Colonic mucosa (tissue), 4 donors: ENCODE measurements at regions not wholly inside any gene's neighbourhood (a gene's known extent, or its start where the extent isn't known, plus 50 kb on each side); places are given as distances from the start of the nearest gene placed in this dataset.

Experiments
- DNase-seq: peaks from one replicate; pipeline ENCODE4 v3.0.0-alpha.2; 2020
- H3K27ac ChIP-seq: fragments of 200-600 bp; one replicate; pipeline ENCODE4 v1.8.0; 2021
- H3K27me3 ChIP-seq: fragments of 200-600 bp; one replicate; pipeline ENCODE4 v1.8.0; 2021
- H3K36me3 ChIP-seq: fragments of 200-600 bp; one replicate; pipeline ENCODE4 v1.8.0; 2021
- H3K4me1 ChIP-seq: fragments of 200-600 bp; one replicate; pipeline ENCODE4 v1.8.0; 2021; ENCODE audit warnings: mild to moderate bottlenecking
- H3K4me3 ChIP-seq: fragments of 200-600 bp; one replicate; pipeline ENCODE4 v1.8.0; 2021
- H3K9ac ChIP-seq, 2 donors: one replicate each; pipeline ENCODE4 v1.7.0; 2013; ENCODE audit warnings: control low read depth in 2 of 2, low read depth in 2 of 2, low read length in 2 of 2
- H3K9me3 ChIP-seq: fragments of 200-600 bp; one replicate; pipeline ENCODE4 v1.8.0; 2021
- intact Hi-C: fragments of 100-400 bp; cut with DNase I; formaldehyde crosslinking; loops from one replicate; pipeline ENCODE4 v1.14.1; 2022
- TF ChIP-seq, protein P1 (sequence below): fragments of 200-600 bp; IDR thresholded peaks from one replicate; pipeline ENCODE4 v1.8.0; 2022; ENCODE audit warnings: antibody characterized with exemption, mild to moderate bottlenecking
- donor health status: healthy.
- donor health status: DM: no; HTN: no; CAD: no.
- donor health status: DM: no; HTN: no; CAD: no.

DNA sequence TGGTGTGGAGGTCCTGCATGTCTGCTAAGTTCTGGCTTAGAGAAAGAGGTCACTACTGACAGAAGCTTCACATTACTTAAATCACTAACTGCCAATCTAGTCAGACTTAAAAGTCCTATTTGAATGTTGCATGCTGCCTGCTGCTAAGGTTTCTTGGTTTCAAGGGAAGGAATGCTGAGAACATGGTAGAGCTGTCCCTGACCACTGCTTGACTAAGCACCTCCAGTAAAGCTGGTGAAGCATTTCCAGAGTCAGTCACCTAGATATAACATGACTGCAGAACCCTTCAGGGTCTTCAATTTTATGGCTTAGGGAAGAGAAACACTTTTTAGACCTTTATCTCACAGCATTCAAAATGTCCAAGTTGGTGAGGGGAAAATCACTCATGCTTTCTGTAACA, 2178.3 kb upstream of the PIK3C3 start:
- TF ChIP-seq, protein P1, sequence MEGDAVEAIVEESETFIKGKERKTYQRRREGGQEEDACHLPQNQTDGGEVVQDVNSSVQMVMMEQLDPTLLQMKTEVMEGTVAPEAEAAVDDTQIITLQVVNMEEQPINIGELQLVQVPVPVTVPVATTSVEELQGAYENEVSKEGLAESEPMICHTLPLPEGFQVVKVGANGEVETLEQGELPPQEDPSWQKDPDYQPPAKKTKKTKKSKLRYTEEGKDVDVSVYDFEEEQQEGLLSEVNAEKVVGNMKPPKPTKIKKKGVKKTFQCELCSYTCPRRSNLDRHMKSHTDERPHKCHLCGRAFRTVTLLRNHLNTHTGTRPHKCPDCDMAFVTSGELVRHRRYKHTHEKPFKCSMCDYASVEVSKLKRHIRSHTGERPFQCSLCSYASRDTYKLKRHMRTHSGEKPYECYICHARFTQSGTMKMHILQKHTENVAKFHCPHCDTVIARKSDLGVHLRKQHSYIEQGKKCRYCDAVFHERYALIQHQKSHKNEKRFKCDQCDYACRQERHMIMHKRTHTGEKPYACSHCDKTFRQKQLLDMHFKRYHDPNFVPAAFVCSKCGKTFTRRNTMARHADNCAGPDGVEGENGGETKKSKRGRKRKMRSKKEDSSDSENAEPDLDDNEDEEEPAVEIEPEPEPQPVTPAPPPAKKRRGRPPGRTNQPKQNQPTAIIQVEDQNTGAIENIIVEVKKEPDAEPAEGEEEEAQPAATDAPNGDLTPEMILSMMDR, result no peak
- Histone ChIP-seq H3K4me3 (no peak overlapping the region), H3K27me3 (no peaks in the 10 kb centered on the region), H3K36me3 (no peaks in the 10 kb centered on the region), H3K4me1 (no peaks in the 10 kb centered on the region), H3K9ac (no peak overlapping the region), H3K9me3 (no peaks in the 10 kb centered on the region), H3K27ac (no peak overlapping the region)
- DNase-seq, result no peak
- intact Hi-C loops, result no loop called here

GRCh38 chr18:39774957-39775598, 2180.0 kb upstream of the PIK3C3 start:
- no peak for DNase-seq
- Histone ChIP-seq H3K27ac (no peak overlapping the region), H3K4me3 (no peak overlapping the region), H3K9ac (no peak overlapping the region), H3K4me1 (no peaks in the 10 kb centered on the region), H3K36me3 (no peaks in the 10 kb centered on the region), H3K9me3 (no peaks in the 10 kb centered on the region), H3K27me3 (no peaks in the 10 kb centered on the region)
- intact Hi-C loops, result no loop called here
- TF ChIP-seq, protein P1, result no peak

- no peaks in the 10 kb centered on the region for H3K9me3 ChIP-seq
- no peak overlapping the region for H3K9ac ChIP-seq
- H3K4me3 ChIP-seq, result no peak overlapping the region
- TF ChIP-seq, protein P1, result no peak
- intact Hi-C loops, result no loop called here
- no peaks in the 10 kb centered on the region for H3K27me3 ChIP-seq
- no peaks in the 10 kb centered on the region for H3K36me3 ChIP-seq
- DNase-seq, result no peak
- no peaks in the 10 kb centered on the region for H3K4me1 ChIP-seq
- H3K27ac ChIP-seq, result no peak overlapping the region
These were observed 2181.4 kb upstream of the PIK3C3 start for GRCh38 chr18:39773646-39774045.

GRCh38 chr18:39772155-39772919, 2182.7 kb upstream of the PIK3C3 start:
- Histone ChIP-seq H3K36me3 (no peaks in the 10 kb centered on the region), H3K27me3 (no peaks in the 10 kb centered on the region), H3K4me1 (no peaks in the 10 kb centered on the region), H3K27ac (peak overlapping the region; percentile 38), H3K9me3 (no peaks in the 10 kb centered on the region), H3K9ac (no peak overlapping the region), H3K4me3 (no peak overlapping the region)
- no peak for DNase-seq
- intact Hi-C loops, result no loop called here
- TF ChIP-seq, protein P1, result no peak

- TF ChIP-seq, protein P1, result no peak
These were observed 2184.6 kb upstream of the PIK3C3 start for GRCh38 chr18:39770399-39770798.

More at GRCh38 chr18:39770399-39770798, 2184.6 kb upstream of the PIK3C3 start:
- Histone ChIP-seq H3K4me1 (no peaks in the 10 kb centered on the region), H3K27me3 (no peaks in the 10 kb centered on the region), H3K9ac (no peak overlapping the region), H3K36me3 (no peaks in the 10 kb centered on the region), H3K4me3 (no peak overlapping the region), H3K27ac (no peak overlapping the region), H3K9me3 (no peaks in the 10 kb centered on the region)
- DNase-seq, result no peak
- intact Hi-C loops, result no loop called here
